Activated CD4-positive, alpha-beta memory T cell treated with anti-CD3 and anti-CD28 coated beads for 36 hours (primary cell): ENCODE measurements at regions not wholly inside any gene's neighbourhood (a gene's known extent, or its start where the extent isn't known, plus 50 kb on each side); places are given as distances from the start of the nearest gene placed in this dataset.

Experiments
- CTCF ChIA-PET: fragments of 350-600 bp; sonication (Branson Sonifier 250); formaldehyde crosslinking; loops from one replicate; lab custom pipeline; 2021; ENCODE audit warnings: antibody characterized with exemption, inconsistent platforms; lab: Charles Lee
- POLR2A ChIA-PET: fragments of 350-600 bp; sonication (Branson Sonifier 250); formaldehyde crosslinking; loops from one replicate; lab custom pipeline; 2021; ENCODE audit warnings: antibody characterized with exemption; lab: Charles Lee
- DNase-seq: peaks from one replicate; pipeline ENCODE4 v3.0.0-alpha.2; 2020
- H3K27ac Mint-ChIP-seq: one replicate; pipeline ENCODE4 v1.8.0; 2021; ENCODE audit warnings: mixed read lengths
- H3K27me3 Mint-ChIP-seq: one replicate; pipeline ENCODE4 v1.8.0; 2021; ENCODE audit warnings: mixed read lengths
- H3K36me3 Mint-ChIP-seq: one replicate; pipeline ENCODE4 v1.8.0; 2021; ENCODE audit warnings: mixed read lengths
- H3K4me1 Mint-ChIP-seq: one replicate; pipeline ENCODE4 v1.8.0; 2021; ENCODE audit warnings: low read depth, mixed read lengths
- H3K4me3 Mint-ChIP-seq: one replicate; pipeline ENCODE4 v1.8.0; 2021; ENCODE audit warnings: mild to moderate bottlenecking, mixed read lengths
- H3K9me3 Mint-ChIP-seq: one replicate; pipeline ENCODE4 v1.8.0; 2021; ENCODE audit warnings: mixed read lengths
- intact Hi-C: fragments of 100-400 bp; cut with micrococcal nuclease; formaldehyde crosslinking; loops from one replicate; pipeline ENCODE4 v1.15.1; 2023

DNA sequence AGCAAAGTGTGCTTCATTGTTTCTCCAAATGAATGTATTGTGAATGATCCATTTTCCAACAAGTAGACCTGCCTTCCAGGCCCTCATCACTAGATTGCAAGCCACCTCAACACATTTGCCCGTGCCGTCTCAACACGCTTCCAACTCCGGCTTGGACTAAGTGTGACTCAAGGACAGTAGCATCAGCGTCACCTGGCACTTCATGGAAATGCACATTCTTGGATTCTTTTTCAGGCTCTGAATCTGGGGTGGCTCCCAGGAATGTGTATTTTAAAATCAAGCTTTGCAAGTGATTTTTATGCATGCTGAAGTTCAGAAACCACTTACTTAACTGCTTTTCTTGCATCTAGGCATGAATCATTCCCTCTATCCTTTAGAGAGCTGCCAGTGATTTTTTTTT lies 129.6 kb upstream of the EEF1E1 start:
- intact Hi-C loops = no loop called here
- DNase-seq = no peak
- H3K27ac Mint-ChIP-seq = no peak overlapping the region
- no peaks in the 10 kb centered on the region for H3K9me3 Mint-ChIP-seq
- no peaks in the 10 kb centered on the region for H3K36me3 Mint-ChIP-seq
- no peaks in the 10 kb centered on the region for H3K4me1 Mint-ChIP-seq
- ChIA-PET POLR2A (no interaction called here), CTCF (no interaction called here)
- peaks cover 8% of the 10 kb centered on the region for H3K27me3 Mint-ChIP-seq
- no peak overlapping the region for H3K4me3 Mint-ChIP-seq

DNA sequence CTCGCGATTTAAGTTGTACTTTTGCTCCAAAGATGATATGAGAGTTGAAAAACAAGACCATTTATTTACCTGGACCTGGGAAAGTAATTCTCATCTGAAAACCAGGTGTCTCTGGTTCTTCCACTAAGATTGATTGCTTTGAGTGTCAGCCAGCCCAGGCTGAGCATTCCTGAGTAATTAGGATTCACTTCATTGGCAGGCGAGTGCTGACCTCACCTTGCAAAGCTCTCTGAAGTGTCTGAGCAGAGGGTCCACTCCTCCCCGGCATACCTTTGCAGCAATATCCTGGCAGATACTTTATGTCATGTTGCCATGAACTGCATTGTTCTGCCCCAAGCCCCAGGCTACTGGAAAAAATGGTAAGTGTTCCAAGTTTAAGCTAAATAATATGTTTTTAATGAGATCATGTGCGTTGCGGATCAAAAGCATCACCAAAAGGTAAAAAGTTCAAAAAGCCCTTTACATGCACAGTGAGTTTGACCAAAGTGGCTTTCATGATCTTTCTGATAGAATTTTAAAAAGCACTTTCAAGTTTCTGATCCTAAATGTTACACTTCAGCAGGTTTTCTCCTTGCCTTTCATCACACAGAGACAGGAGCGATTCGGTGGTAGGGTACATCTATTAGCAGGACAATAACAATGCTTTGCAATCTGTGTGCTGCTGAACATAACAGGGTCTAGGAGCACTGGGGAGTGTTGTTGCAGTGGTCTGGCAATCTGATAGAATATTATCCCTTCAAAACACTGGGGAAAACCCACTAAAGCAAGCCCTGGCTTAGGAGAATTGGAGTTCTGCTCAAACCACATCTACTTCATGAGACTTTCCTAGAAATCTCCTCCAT lies 127.8 kb upstream of the EEF1E1 start:
- Mint-ChIP-seq H3K36me3 (no peaks in the 10 kb centered on the region), H3K27ac (no peak overlapping the region), H3K4me3 (no peak overlapping the region), H3K4me1 (no peaks in the 10 kb centered on the region), H3K9me3 (no peaks in the 10 kb centered on the region), H3K27me3 (peaks cover 3% of the 10 kb centered on the region)
- no peak for DNase-seq
- CTCF ChIA-PET = interaction anchor here (1.5 to 3.8 kb wide), 2 partner anchors 11 to 99 kb away, joined by 4 to 16 read pairs; no protein-coding TSS in a partner anchor
- POLR2A ChIA-PET = no interaction called here
- intact Hi-C loops = no loop called here

DNA sequence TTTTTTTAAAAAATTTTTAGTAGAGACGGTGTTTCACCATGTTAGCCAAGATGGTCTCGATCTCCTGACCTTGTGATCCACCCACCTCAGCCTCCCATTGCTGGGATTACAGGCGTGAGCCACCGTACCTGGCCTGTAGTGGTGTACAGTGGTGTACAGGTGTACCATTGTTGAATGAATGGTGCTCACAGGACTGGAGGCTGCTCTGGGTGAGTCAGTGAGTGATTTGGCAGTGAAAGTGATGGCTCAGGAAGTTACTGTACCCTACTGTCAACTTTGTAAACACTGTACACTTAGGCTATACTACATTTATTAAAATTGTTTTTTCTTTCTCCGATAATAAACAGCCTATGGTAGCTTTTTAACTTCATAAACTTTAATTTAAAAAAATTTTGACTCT lies 122.8 kb upstream of the EEF1E1 start:
- no peak overlapping the region for H3K27ac Mint-ChIP-seq
- H3K4me1 Mint-ChIP-seq = no peaks in the 10 kb centered on the region
- ChIA-PET POLR2A (no interaction called here), CTCF (interaction anchor here (1.4 kb wide), 1 partner anchor 94 kb away, joined by 3 read pairs; no protein-coding TSS in a partner anchor)
- no peaks in the 10 kb centered on the region for H3K36me3 Mint-ChIP-seq
- intact Hi-C loops = no loop called here
- H3K27me3 Mint-ChIP-seq = no peaks in the 10 kb centered on the region
- H3K4me3 Mint-ChIP-seq = no peak overlapping the region
- DNase-seq = no peak
- no peaks in the 10 kb centered on the region for H3K9me3 Mint-ChIP-seq

DNA sequence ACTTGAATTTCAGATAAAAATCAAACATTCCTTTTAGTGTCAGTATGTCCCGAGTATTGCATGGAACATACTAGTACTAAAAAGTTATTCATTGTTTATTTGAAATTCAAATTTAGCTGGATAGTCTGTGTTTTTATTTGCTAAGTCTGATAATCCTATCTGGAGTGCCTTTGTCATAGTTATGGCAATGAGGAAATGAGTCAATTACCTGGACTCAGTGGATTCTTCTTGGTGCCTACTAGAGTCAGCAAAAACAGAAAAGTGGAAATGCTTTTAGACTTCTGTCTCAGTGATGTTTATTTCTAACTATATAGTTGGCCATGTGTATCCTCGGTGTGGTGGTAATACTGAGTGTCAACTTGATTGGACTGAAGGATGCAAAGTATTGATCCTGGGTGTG lies 121.3 kb upstream of the EEF1E1 start:
- no peaks in the 10 kb centered on the region for H3K36me3 Mint-ChIP-seq
- CTCF ChIA-PET = no interaction called here
- DNase-seq = no peak
- intact Hi-C loops = no loop called here
- H3K9me3 Mint-ChIP-seq = no peaks in the 10 kb centered on the region
- H3K4me3 Mint-ChIP-seq = no peak overlapping the region
- no peaks in the 10 kb centered on the region for H3K4me1 Mint-ChIP-seq
- H3K27ac Mint-ChIP-seq = no peak overlapping the region
- POLR2A ChIA-PET = no interaction called here
- peaks cover under 1% of the 10 kb centered on the region for H3K27me3 Mint-ChIP-seq

DNA sequence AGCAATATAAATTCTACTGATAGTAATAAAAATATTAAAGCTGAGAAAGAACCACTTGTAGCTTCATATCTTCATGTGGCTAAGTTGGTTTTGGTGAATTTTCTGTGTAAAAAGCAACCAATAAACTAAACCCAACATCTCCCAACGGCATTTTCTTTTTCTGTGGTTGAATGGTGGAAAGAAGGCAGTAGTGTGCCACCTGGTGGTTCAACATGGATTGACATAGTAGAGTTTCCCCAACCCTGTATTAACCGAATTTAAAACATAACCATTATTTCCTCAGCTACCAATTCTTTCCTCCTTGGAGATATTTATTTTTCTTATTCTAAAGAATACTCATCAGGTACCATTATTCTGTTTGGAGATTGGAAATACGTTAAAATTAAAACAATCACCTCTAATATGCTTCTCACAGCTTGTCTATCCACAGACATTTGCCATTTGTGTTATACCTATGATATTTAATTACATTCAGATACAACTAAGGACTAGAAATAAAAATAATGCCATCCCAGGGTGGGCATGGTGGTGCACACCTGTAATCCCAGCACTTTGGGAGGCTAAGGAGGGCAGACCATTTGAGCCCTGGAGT lies 117.1 kb upstream of the EEF1E1 start:
- Mint-ChIP-seq H3K9me3 (no peaks in the 10 kb centered on the region), H3K36me3 (no peaks in the 10 kb centered on the region), H3K4me3 (no peak overlapping the region), H3K27me3 (peaks cover 7% of the 10 kb centered on the region), H3K27ac (no peak overlapping the region), H3K4me1 (no peaks in the 10 kb centered on the region)
- peak; percentile 40 for DNase-seq
- CTCF ChIA-PET = interaction anchor here (0.6 to 5.6 kb wide), 37 partner anchors 9 to 1972 kb away, joined by 3 to 178 read pairs (median 4); partner anchors contain the start of genes BMP6 and EEF1E1
- POLR2A ChIA-PET = no interaction called here
- intact Hi-C loops = loop anchor here (1.0 to 2.0 kb wide), 3 partner anchors 88 to 496 kb away; partner anchors contain the start of gene BLOC1S5

DNA sequence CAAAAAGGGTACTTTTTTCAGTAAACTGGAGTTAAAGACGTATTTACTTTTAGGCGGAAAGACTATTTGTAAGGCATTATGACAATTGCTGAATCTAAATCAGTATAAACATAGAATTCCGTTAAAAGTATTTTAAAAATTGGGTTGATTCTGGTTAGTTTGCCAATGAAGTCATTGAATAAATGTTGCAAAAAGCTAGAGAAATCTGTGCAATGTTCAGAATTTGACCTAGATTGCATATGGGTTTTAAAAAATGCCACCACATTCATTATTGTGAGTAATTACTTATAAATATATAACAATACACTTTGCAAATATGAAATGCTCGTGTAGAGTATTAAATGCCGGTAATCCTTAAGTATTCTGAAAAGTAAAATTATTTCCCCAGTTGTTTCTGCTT lies 116.5 kb upstream of the EEF1E1 start:
- CTCF ChIA-PET = interaction anchor here (0.7 to 5.6 kb wide), 33 partner anchors 9 to 936 kb away, joined by 3 to 178 read pairs (median 4); partner anchors contain the start of genes BMP6 and EEF1E1
- H3K9me3 Mint-ChIP-seq = no peaks in the 10 kb centered on the region
- H3K4me3 Mint-ChIP-seq = no peak overlapping the region
- H3K4me1 Mint-ChIP-seq = no peaks in the 10 kb centered on the region
- H3K27ac Mint-ChIP-seq = no peak overlapping the region
- no peak for DNase-seq
- no peaks in the 10 kb centered on the region for H3K36me3 Mint-ChIP-seq
- POLR2A ChIA-PET = interaction anchor here (0.6 kb wide), 1 partner anchor 106 kb away, joined by 3 read pairs; no protein-coding TSS in a partner anchor
- peaks cover 7% of the 10 kb centered on the region for H3K27me3 Mint-ChIP-seq
- intact Hi-C loops = loop anchor here (1.0 to 2.0 kb wide), 3 partner anchors 88 to 496 kb away; partner anchors contain the start of gene BLOC1S5

DNA sequence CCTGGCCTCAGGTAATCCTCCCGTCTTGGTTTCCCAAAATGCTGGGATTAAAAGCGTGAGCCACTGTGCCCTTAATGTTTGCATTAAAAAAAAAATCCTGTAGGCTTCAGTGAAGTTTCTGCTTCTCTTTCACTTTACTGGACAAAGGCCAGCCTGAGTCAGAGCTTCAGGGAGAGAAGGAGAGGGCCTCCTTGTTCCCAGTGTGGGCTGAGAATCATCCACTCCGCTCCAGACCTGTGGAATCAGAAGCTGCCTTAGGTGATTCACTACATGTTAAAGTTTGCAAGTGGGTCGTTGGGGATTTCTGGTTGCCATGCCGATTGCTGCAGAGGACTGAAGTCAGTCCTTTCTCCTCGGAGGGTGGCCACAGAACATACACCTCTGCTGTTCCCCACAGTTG lies 113.3 kb upstream of the EEF1E1 start:
- Mint-ChIP-seq H3K4me3 (no peak overlapping the region), H3K27ac (no peak overlapping the region), H3K27me3 (peaks cover 18% of the 10 kb centered on the region), H3K4me1 (no peaks in the 10 kb centered on the region), H3K36me3 (no peaks in the 10 kb centered on the region), H3K9me3 (no peaks in the 10 kb centered on the region)
- CTCF ChIA-PET = interaction anchor here (0.6 kb wide), 1 partner anchor 99 kb away, joined by 6 read pairs; no protein-coding TSS in a partner anchor
- no peak for DNase-seq
- POLR2A ChIA-PET = no interaction called here
- intact Hi-C loops = no loop called here

DNA sequence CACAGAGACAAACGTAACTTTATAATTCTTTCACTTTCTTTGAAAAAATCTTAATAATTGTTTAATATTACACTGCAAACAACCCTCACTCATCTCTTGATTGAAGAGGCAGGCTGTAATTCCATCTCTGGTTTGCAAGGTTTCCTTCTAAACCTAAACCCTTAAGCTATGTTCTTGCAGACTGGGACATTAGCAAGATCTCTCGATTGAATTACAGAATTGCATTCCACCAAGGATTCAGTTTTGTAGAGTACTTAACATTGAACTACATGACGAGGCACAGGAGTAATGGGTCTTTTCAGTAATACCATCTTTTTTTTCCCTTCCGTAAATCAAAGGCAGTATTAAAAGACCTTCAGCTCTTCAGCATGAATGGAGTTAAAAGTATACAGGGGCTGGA lies 111.6 kb upstream of the EEF1E1 start:
- Mint-ChIP-seq H3K36me3 (no peaks in the 10 kb centered on the region), H3K9me3 (no peaks in the 10 kb centered on the region), H3K27me3 (peaks cover 18% of the 10 kb centered on the region), H3K4me3 (no peak overlapping the region), H3K4me1 (no peaks in the 10 kb centered on the region), H3K27ac (no peak overlapping the region)
- ChIA-PET CTCF (interaction anchor here (0.8 to 1.2 kb wide), 2 partner anchors 31 to 83 kb away, joined by 3 read pairs; no protein-coding TSS in a partner anchor), POLR2A (no interaction called here)
- intact Hi-C loops = no loop called here
- DNase-seq = no peak

DNA sequence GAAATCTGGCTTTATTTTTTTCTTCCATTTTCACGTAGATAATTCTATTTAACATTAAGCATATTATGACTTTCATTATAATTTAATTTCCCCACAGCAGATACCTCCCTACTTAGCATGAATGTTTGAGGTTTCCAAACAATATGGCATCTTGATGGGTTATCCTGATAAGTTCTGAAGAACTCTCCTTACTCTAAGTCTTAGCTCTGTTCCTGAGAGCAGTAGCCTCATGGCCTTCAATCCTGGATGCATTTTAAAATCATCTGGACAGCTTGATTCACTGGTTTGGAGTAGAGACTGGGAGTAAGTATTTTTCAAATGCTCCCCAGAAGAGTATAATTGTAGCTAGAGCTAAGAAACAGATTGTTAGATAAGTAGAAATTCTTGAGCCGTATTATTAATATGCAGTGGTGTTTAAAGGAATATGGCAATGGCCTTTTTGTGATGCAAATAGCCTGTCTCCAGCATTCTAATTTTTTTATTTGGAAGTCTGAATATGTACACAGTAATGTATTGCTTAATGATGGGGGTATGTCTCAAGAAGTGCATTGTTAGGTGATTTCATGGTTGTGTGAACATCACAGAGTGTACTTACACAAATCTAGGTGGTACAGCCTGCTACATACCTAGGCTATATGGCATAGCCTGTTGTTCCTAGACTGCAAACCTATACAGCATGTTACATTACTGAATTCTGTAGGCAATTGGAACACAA lies 110.5 kb upstream of the EEF1E1 start:
- intact Hi-C loops = no loop called here
- Mint-ChIP-seq H3K4me1 (no peaks in the 10 kb centered on the region), H3K27ac (no peak overlapping the region), H3K4me3 (no peak overlapping the region), H3K36me3 (no peaks in the 10 kb centered on the region), H3K27me3 (peaks cover 17% of the 10 kb centered on the region), H3K9me3 (no peaks in the 10 kb centered on the region)
- DNase-seq = no peak
- CTCF ChIA-PET = interaction anchor here (0.8 kb wide), 1 partner anchor 30 kb away, joined by 3 read pairs; no protein-coding TSS in a partner anchor
- POLR2A ChIA-PET = no interaction called here

DNA sequence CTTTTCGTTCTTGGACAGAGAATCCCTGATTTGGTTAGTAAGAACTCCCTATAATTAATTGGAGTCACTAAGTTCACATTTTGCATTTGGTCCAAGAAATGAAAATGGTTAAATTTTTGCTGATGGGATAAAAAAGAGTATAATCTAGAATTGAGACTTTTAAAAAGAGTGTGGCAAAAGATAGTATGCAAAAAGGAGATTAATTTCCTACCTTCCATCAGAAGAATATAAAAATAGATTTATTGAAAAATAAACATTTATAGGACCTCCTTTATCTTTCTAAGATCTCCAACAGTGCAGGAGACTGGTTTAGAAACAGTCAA lies 105.5 kb upstream of the EEF1E1 start:
- no peak for DNase-seq
- no peaks in the 10 kb centered on the region for H3K9me3 Mint-ChIP-seq
- H3K4me1 Mint-ChIP-seq = no peaks in the 10 kb centered on the region
- intact Hi-C loops = no loop called here
- H3K27me3 Mint-ChIP-seq = peaks cover 9% of the 10 kb centered on the region
- ChIA-PET POLR2A (no interaction called here), CTCF (interaction anchor here (1.6 kb wide), 1 partner anchor 11 kb away, joined by 7 read pairs; no protein-coding TSS in a partner anchor)
- H3K27ac Mint-ChIP-seq = no peak overlapping the region
- no peaks in the 10 kb centered on the region for H3K36me3 Mint-ChIP-seq
- H3K4me3 Mint-ChIP-seq = no peak overlapping the region

DNA sequence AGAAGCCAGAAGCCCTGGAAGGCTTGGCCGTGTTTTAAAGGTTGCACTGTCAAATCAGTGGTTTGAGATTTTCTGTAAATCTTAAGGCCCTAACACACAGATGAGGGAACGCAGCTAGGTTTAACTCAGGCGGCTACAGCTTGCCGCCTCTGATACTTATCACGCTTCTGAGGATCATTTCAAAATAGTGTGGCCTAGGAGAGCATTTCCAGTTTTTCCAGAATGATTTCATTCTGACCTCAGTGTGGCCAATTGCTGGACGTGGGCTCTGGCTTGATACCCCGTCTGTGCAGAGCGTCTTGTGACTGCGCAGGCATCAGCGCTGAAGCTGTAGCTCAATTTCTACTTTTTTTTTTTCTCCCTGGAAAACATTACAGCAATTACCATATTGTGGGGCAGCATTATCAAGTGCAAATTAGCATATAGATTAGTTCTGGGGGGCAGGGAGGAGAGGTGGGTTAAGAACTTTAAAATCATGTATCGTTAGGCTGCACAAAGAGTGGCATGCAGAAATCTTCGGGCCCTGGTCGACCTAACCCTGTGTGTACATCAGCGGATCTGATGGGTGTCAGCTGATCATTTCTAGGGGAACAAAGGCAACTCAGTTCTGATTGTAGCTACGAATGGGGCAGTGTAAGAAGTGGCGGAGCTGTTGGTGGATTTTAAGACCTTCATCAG lies 105.0 kb upstream of the EEF1E1 start:
- no peaks in the 10 kb centered on the region for H3K36me3 Mint-ChIP-seq
- peaks cover 8% of the 10 kb centered on the region for H3K27me3 Mint-ChIP-seq
- H3K4me1 Mint-ChIP-seq = no peaks in the 10 kb centered on the region
- no peak overlapping the region for H3K27ac Mint-ChIP-seq
- no peak for DNase-seq
- H3K9me3 Mint-ChIP-seq = no peaks in the 10 kb centered on the region
- intact Hi-C loops = no loop called here
- POLR2A ChIA-PET = no interaction called here
- no peak overlapping the region for H3K4me3 Mint-ChIP-seq
- CTCF ChIA-PET = interaction anchor here (1.6 kb wide), 1 partner anchor 12 kb away, joined by 7 read pairs; no protein-coding TSS in a partner anchor
